ENCODE measurements at regions not wholly inside any gene's neighbourhood (a gene's known extent, or its start where the extent isn't known, plus 50 kb on each side); places are given as distances from the start of the nearest gene placed in this dataset.

DNA sequence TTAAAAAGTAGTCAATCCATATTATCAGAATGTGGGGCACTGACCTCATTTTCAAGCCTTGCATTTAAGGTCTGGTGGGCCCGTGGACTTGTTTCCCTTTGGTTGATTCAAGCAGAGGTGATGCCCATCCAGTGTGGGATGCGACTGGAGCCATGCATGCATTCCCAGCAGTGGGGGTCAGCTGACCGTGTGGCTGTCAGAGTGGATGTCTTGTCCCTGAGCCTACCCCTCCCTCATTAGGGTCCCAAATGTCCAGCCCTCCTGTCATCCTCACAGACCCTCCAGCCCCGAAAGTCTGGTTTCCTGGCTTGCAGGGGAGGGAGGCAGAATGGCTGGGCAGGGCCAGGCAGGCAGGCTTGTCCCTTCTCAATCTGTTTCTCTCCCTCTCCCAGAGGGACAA lies 67.3 kb upstream of the SH3RF3 start:
- TF ChIP-seq RAD21 (CRISPR knock-in tag; conservative IDR thresholded peaks at IDR 0.05 in 1 of 2, IDR thresholded peaks at IDR 0.05 in 1 of 2), result no peak
- no peak for TF ChIP-seq HINFP (tag; conservative IDR thresholded peaks at IDR 0.05; ENCODE audit: low read depth)
- no peak for TF ChIP-seq SMARCA4 (IDR thresholded peaks at IDR 0.05)
- no peak for TF ChIP-seq ATF7 (IDR thresholded peaks at IDR 0.05)
